ENCODE measurements at regions not wholly inside any gene's neighbourhood (a gene's known extent, or its start where the extent isn't known, plus 50 kb on each side); places are given as distances from the start of the nearest gene placed in this dataset.

- TF ChIP-seq POLR2A (IDR thresholded peaks at IDR 0.05; ENCODE audit: low read depth, low read length) (no peak), POLR2AphosphoS5 (IDR thresholded peaks at IDR 0.05; ENCODE audit: low read depth, low read length) (no peak), SPI1 (IDR thresholded peaks at IDR 0.05; ENCODE audit: low read depth, low read length) (no peak)
Measured at GRCh38 chr4:157803421-157803820, 369.4 kb downstream of the GASK1B start.
